C4-2B (cell line): ENCODE measurements at regions not wholly inside any gene's neighbourhood (a gene's known extent, or its start where the extent isn't known, plus 50 kb on each side); places are given as distances from the start of the nearest gene placed in this dataset.

ENCODE experiments used
- ZFX ChIP-seq: fragments of 450-650 bp; IDR thresholded peaks from 2 replicates; pipeline ENCODE4 v1.6.1; 2017
- TF ChIP-seq, protein P1 (sequence below): fragments of 450-650 bp; conservative IDR thresholded peaks from 2 replicates; pipeline ENCODE4 v1.5.1; 2017; ENCODE audit warnings: mild to moderate bottlenecking

DNA sequence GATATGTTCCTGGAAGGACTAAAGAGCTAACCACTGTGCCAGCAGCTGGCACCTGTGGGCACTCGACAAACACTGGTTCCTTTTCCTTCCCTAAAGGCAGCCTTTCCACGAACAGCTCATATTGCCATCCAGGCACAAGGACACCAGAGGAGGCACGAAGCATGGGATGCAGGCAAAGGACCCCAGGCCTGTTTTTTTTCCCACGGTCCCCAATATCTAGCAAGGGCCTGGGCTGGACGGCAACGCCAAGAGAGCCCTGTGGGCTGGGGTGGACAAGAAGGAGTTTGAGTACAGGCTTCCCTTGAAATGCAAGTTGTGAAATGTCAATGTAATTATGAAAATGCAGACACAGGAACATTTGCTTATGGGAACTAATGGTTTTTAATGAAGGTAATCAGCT, 135.9 kb downstream of the CYP26B1 start:
- TF ChIP-seq, protein P1, sequence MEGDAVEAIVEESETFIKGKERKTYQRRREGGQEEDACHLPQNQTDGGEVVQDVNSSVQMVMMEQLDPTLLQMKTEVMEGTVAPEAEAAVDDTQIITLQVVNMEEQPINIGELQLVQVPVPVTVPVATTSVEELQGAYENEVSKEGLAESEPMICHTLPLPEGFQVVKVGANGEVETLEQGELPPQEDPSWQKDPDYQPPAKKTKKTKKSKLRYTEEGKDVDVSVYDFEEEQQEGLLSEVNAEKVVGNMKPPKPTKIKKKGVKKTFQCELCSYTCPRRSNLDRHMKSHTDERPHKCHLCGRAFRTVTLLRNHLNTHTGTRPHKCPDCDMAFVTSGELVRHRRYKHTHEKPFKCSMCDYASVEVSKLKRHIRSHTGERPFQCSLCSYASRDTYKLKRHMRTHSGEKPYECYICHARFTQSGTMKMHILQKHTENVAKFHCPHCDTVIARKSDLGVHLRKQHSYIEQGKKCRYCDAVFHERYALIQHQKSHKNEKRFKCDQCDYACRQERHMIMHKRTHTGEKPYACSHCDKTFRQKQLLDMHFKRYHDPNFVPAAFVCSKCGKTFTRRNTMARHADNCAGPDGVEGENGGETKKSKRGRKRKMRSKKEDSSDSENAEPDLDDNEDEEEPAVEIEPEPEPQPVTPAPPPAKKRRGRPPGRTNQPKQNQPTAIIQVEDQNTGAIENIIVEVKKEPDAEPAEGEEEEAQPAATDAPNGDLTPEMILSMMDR = no peak
- no peak for TF ChIP-seq ZFX
